ENCODE measurements at regions not wholly inside any gene's neighbourhood (a gene's known extent, or its start where the extent isn't known, plus 50 kb on each side); places are given as distances from the start of the nearest gene placed in this dataset.

DNA sequence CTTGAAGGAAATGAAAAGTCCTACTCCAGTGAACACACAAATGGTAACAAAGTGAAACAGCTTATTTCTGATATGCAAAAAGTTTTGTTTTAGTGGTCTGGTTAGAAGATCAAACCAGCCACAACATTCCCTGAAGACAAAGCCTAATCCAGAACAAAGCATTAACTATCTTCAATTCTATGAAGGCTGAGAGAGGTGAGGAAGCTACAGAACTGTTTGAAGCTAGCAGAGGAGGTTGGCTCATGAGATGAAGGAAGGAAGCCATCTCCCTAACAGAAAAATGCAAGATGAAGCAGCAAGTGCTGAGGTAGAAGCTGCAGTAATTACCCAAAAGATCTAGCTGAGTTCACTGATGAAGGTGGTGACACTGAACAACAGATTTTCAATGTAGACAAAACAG is 168.4 kb downstream of the IGLL1 start:
- ATAC-seq (ENCODE audit: low read depth), result no peak
- no peak overlapping the region for H3K18ac ChIP-seq (ENCODE audit: low read depth, low read length)
- in situ Hi-C loops (cut with MboI; ENCODE audit: low sequenced_read_pairs), result no loop called here
- H3K56ac ChIP-seq (ENCODE audit: extremely low read depth, insufficient read depth, low read length), result no peak overlapping the region
- no peak overlapping the region for H2BK20ac ChIP-seq (ENCODE audit: low read depth, low read length)
- no peak overlapping the region for H2AK9ac ChIP-seq (replicated peaks; ENCODE audit: low read depth, low read length, poor library complexity)
- no peak overlapping the region for H2BK120ac ChIP-seq (ENCODE audit: low read depth, low read length)
- H2AK5ac ChIP-seq (ENCODE audit: low read depth, low read length), result no peak overlapping the region
- no peak overlapping the region for H4K8ac ChIP-seq (ENCODE audit: low read depth in 2 of 2, low read length in 2 of 2)
- H2BK15ac ChIP-seq (ENCODE audit: low read depth, low read length), result no peak overlapping the region
- no peak overlapping the region for H3K4me2 ChIP-seq (ENCODE audit: low read depth, low read length)
- H3K9me3 ChIP-seq (ENCODE audit: control insufficient read depth, insufficient read depth, low read length), result no peaks in the 10 kb centered on the region
- no peak overlapping the region for H3K4ac ChIP-seq (ENCODE audit: low read depth, low read length)
- H3K36me3 ChIP-seq (ENCODE audit: control insufficient read depth, insufficient read depth, low read length), result no peaks in the 10 kb centered on the region
- H2AFZ ChIP-seq (replicated peaks; ENCODE audit: low read length, poor library complexity), result no peak overlapping the region
- no peaks in the 10 kb centered on the region for H3K9me1 ChIP-seq (ENCODE audit: insufficient read depth, low read length)
- ChIA-PET CTCF (no interaction called here), POLR2A (ENCODE audit: unreplicated experiment) (no interaction called here)
- dilution Hi-C loops (cut with HindIII; ENCODE audit: low sequenced_read_pairs, unreplicated experiment), result no loop called here
- no peaks in the 10 kb centered on the region for H4K20me1 ChIP-seq (ENCODE audit: insufficient read depth, low read length)
- H4K91ac ChIP-seq (ENCODE audit: insufficient read depth, low read depth, low read length), result no peak overlapping the region
- H3K23ac ChIP-seq (ENCODE audit: low read depth, low read length), result no peak overlapping the region
- H3K27me3 ChIP-seq (ENCODE audit: control insufficient read depth, insufficient read depth, low read length), result peaks cover 5% of the 10 kb centered on the region
- H4K5ac ChIP-seq (ENCODE audit: low read depth, low read length), result no peak overlapping the region
- H3K79me1 ChIP-seq (ENCODE audit: low read depth in 1 of 2, low read length in 2 of 2), result no peaks in the 10 kb centered on the region
- BruUV-seq (replicated peaks), result no TSS peak
- H3K14ac ChIP-seq (replicated peaks; ENCODE audit: low read depth, low read length), result no peak overlapping the region
- H3K27ac ChIP-seq (ENCODE audit: insufficient read depth, low read length), result no peak overlapping the region
- H3K4me1 ChIP-seq (ENCODE audit: control insufficient read depth, insufficient read depth, low read length), result no peaks in the 10 kb centered on the region
- H3K4me3 ChIP-seq (ENCODE audit: insufficient read depth, low read depth, low read length), result no peak overlapping the region
- H2BK5ac ChIP-seq (ENCODE audit: low read depth, low read length, poor library complexity, severe bottlenecking), result no peak overlapping the region
- intact Hi-C loops (cut with micrococcal nuclease), result no loop called here
- no peak for DNase-seq
- TF ChIP-seq RAD21 (IDR thresholded peaks at IDR 0.05; ENCODE audit: low read length) (no peak), POLR2A (IDR thresholded peaks at IDR 0.05; ENCODE audit: low read depth, low read length) (no peak), CHD1 (IDR thresholded peaks at IDR 0.05; ENCODE audit: low read depth, low read length) (no peak), MAFK (IDR thresholded peaks at IDR 0.05; ENCODE audit: low read depth, low read length) (no peak), RCOR1 (IDR thresholded peaks at IDR 0.05; ENCODE audit: insufficient replicate concordance, low read length) (no peak), BHLHE40 (IDR thresholded peaks at IDR 0.05; ENCODE audit: low read depth, low read length) (no peak), CEBPB (IDR thresholded peaks at IDR 0.05; ENCODE audit: low read depth, low read length) (no peak), RFX5 (IDR thresholded peaks at IDR 0.05; ENCODE audit: low read depth, low read length) (no peak), SMC3 (IDR thresholded peaks at IDR 0.05; ENCODE audit: low read depth, low read length) (no peak), FOS (IDR thresholded peaks at IDR 0.05; ENCODE audit: low read depth, low read length) (no peak), MAZ (IDR thresholded peaks at IDR 0.05; ENCODE audit: borderline replicate concordance, low read depth, low read length) (no peak), MXI1 (IDR thresholded peaks at IDR 0.05; ENCODE audit: borderline replicate concordance, low read depth, low read length) (no peak), NFE2L2 (IDR thresholded peaks at IDR 0.05; ENCODE audit: low read depth, low read length) (no peak)
- TF ChIP-seq, protein P1, sequence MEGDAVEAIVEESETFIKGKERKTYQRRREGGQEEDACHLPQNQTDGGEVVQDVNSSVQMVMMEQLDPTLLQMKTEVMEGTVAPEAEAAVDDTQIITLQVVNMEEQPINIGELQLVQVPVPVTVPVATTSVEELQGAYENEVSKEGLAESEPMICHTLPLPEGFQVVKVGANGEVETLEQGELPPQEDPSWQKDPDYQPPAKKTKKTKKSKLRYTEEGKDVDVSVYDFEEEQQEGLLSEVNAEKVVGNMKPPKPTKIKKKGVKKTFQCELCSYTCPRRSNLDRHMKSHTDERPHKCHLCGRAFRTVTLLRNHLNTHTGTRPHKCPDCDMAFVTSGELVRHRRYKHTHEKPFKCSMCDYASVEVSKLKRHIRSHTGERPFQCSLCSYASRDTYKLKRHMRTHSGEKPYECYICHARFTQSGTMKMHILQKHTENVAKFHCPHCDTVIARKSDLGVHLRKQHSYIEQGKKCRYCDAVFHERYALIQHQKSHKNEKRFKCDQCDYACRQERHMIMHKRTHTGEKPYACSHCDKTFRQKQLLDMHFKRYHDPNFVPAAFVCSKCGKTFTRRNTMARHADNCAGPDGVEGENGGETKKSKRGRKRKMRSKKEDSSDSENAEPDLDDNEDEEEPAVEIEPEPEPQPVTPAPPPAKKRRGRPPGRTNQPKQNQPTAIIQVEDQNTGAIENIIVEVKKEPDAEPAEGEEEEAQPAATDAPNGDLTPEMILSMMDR (conservative IDR thresholded peaks at IDR 0.05; ENCODE audit: low read depth, low read length), result no peak
- TF ChIP-seq, protein P2, sequence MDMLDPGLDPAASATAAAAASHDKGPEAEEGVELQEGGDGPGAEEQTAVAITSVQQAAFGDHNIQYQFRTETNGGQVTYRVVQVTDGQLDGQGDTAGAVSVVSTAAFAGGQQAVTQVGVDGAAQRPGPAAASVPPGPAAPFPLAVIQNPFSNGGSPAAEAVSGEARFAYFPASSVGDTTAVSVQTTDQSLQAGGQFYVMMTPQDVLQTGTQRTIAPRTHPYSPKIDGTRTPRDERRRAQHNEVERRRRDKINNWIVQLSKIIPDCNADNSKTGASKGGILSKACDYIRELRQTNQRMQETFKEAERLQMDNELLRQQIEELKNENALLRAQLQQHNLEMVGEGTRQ (IDR thresholded peaks at IDR 0.05; ENCODE audit: low read depth, low read length), result no peak
- TF ChIP-seq, protein P3, sequence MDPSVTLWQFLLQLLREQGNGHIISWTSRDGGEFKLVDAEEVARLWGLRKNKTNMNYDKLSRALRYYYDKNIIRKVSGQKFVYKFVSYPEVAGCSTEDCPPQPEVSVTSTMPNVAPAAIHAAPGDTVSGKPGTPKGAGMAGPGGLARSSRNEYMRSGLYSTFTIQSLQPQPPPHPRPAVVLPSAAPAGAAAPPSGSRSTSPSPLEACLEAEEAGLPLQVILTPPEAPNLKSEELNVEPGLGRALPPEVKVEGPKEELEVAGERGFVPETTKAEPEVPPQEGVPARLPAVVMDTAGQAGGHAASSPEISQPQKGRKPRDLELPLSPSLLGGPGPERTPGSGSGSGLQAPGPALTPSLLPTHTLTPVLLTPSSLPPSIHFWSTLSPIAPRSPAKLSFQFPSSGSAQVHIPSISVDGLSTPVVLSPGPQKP (IDR thresholded peaks at IDR 0.05; ENCODE audit: borderline replicate concordance, low read depth, low read length), result no peak
- H3K9ac ChIP-seq (ENCODE audit: low read depth, low read length), result no peak overlapping the region

All from IMR-90 (cell line).